Urothelium cell line (cell line): ENCODE measurements at regions not wholly inside any gene's neighbourhood (a gene's known extent, or its start where the extent isn't known, plus 50 kb on each side); places are given as distances from the start of the nearest gene placed in this dataset.
"Not testable (repeated sequence)": the region's sequence is repeated elsewhere in the genome, so short reads cannot be mapped to it uniquely, and the experiment has no call there.

Experiments used
- DNase-seq: peaks from one replicate; pipeline ENCODE4 v3.0.0; 2011; ENCODE audit warnings: low spot score, mixed read lengths
- FAIRE-seq: peaks from 2 replicates; lab custom pipeline; 2011; peaks lifted over from hg19 to GRCh38; lab: Jason Lieb, UNC

- FAIRE-seq: no peak
- DNase-seq: no peak
These were observed 1049.8 kb upstream of the GRIA3 start for GRCh38 chrX:122134291-122134690.

GRCh38 chrX:122135070-122135469 lies 1049.0 kb upstream of the GRIA3 start:
- DNase-seq: no peak
- no peak for FAIRE-seq

GRCh38 chrX:122140219-122140618 lies 1043.9 kb upstream of the GRIA3 start:
- not testable (repeated sequence) for FAIRE-seq

GRCh38 chrX:122154019-122154418 lies 1030.1 kb upstream of the GRIA3 start:
- no peak for DNase-seq
- FAIRE-seq: no peak

More at GRCh38 chrX:122140219-122140618, 1043.9 kb upstream of the GRIA3 start:
- DNase-seq: not testable (repeated sequence)

- DNase-seq (no peak), FAIRE-seq (no peak)
These were observed 1015.8 kb upstream of the GRIA3 start for GRCh38 chrX:122168241-122168640.

GRCh38 chrX:122184791-122185190 lies 999.3 kb upstream of the GRIA3 start:
- DNase-seq (no peak), FAIRE-seq (no peak)

- no peak for DNase-seq
- FAIRE-seq: no peak
These were observed 996.9 kb upstream of the GRIA3 start for GRCh38 chrX:122187069-122187713.

GRCh38 chrX:122188751-122189150 lies 995.3 kb upstream of the GRIA3 start:
- no peak for DNase-seq

GRCh38 chrX:122196343-122196742 lies 987.7 kb upstream of the GRIA3 start:
- no peak for FAIRE-seq
- DNase-seq: no peak

More at GRCh38 chrX:122188751-122189150, 995.3 kb upstream of the GRIA3 start:
- no peak for FAIRE-seq

- DNase-seq: no peak
- no peak for FAIRE-seq
These were observed 980.7 kb upstream of the GRIA3 start for GRCh38 chrX:122203399-122203798.

- DNase-seq (no peak), FAIRE-seq (no peak)
These were observed 965.4 kb upstream of the GRIA3 start for GRCh38 chrX:122218666-122219065.

GRCh38 chrX:122219226-122219625 lies 964.9 kb upstream of the GRIA3 start:
- no peak for DNase-seq
- no peak for FAIRE-seq

- FAIRE-seq: no peak
- DNase-seq: no peak
These were observed 964.3 kb upstream of the GRIA3 start for GRCh38 chrX:122219735-122220134.

- FAIRE-seq: no peak
- no peak for DNase-seq
These were observed 963.3 kb upstream of the GRIA3 start for GRCh38 chrX:122220644-122221373.

GRCh38 chrX:122221810-122222209 lies 962.3 kb upstream of the GRIA3 start:
- not testable (repeated sequence) for DNase-seq, FAIRE-seq

- not testable (repeated sequence) for FAIRE-seq, DNase-seq
These were observed 959.9 kb upstream of the GRIA3 start for GRCh38 chrX:122224137-122224536.

GRCh38 chrX:122238801-122239200 lies 945.3 kb upstream of the GRIA3 start:
- FAIRE-seq (no peak), DNase-seq (peak; percentile 7)

- FAIRE-seq: no peak
These were observed 942.1 kb upstream of the GRIA3 start for GRCh38 chrX:122241959-122242358.

GRCh38 chrX:122244080-122244479 lies 940.0 kb upstream of the GRIA3 start:
- FAIRE-seq (no peak), DNase-seq (no peak)

More at GRCh38 chrX:122241959-122242358, 942.1 kb upstream of the GRIA3 start:
- DNase-seq: no peak

- FAIRE-seq: no peak
- DNase-seq: no peak
These were observed 938.9 kb upstream of the GRIA3 start for GRCh38 chrX:122245175-122245574.

- FAIRE-seq (no peak), DNase-seq (no peak)
These were observed 938.1 kb upstream of the GRIA3 start for GRCh38 chrX:122245943-122246342.

- no peak for DNase-seq
- FAIRE-seq: no peak
These were observed 937.1 kb upstream of the GRIA3 start for GRCh38 chrX:122246937-122247336.
